ENCODE measurements at regions not wholly inside any gene's neighbourhood (a gene's known extent, or its start where the extent isn't known, plus 50 kb on each side); places are given as distances from the start of the nearest gene placed in this dataset.

- no peak for TF ChIP-seq SIN3A (IDR thresholded peaks at IDR 0.05; ENCODE audit: borderline replicate concordance, insufficient read depth, low read depth, low read length)
- TF ChIP-seq TCF7L2 (IDR thresholded peaks at IDR 0.05; ENCODE audit: low read depth, low read length): no peak
- no peak for TF ChIP-seq POLR2AphosphoS5 (IDR thresholded peaks at IDR 0.05; ENCODE audit: low read depth, low read length)
- no peak for TF ChIP-seq REST (IDR thresholded peaks at IDR 0.05; ENCODE audit: insufficient read depth in 1 of 2, low read depth in 2 of 2, low read length in 1 of 2)
- TF ChIP-seq CTCF (IDR thresholded peaks at IDR 0.05): no peak
Measured at GRCh38 chr2:142415461-142415860, 284.6 kb upstream of the LRP1B start.

GRCh38 chr2:142398212-142398611 is 267.4 kb upstream of the LRP1B start:
- ATAC-seq: no peak
- CTCF ChIA-PET: no interaction called here
- no TSS peak for BruUV-seq (replicated peaks)
- Histone ChIP-seq H3K4me1 (ENCODE audit: control insufficient read depth, insufficient read depth, low read length) (no peaks in the 10 kb centered on the region), H3K36me3 (ENCODE audit: control insufficient read depth, insufficient read depth, low read length) (no peaks in the 10 kb centered on the region), H3K27me3 (ENCODE audit: control insufficient read depth, insufficient read depth, low read length) (no peaks in the 10 kb centered on the region), H3K9me3 (ENCODE audit: control insufficient read depth, insufficient read depth, low read depth, low read length) (no peaks in the 10 kb centered on the region), H3K27ac (ENCODE audit: low read length) (no peak overlapping the region), H3K4me3 (ENCODE audit: low read depth in 2 of 2, low read length in 2 of 2) (no peak overlapping the region)
- TF ChIP-seq TCF7L2 (IDR thresholded peaks at IDR 0.05; ENCODE audit: low read depth, low read length) (no peak), REST (IDR thresholded peaks at IDR 0.05; ENCODE audit: insufficient read depth in 1 of 2, low read depth in 2 of 2, low read length in 1 of 2) (no peak), POLR2AphosphoS5 (IDR thresholded peaks at IDR 0.05; ENCODE audit: low read depth, low read length) (no peak), SIN3A (IDR thresholded peaks at IDR 0.05; ENCODE audit: borderline replicate concordance, insufficient read depth, low read depth, low read length) (no peak), CTCF (IDR thresholded peaks at IDR 0.05) (no peak)
- POLR2A ChIA-PET: interaction anchor here (0.6 kb wide), 1 partner anchor 992 kb away, joined by 6 read pairs; no protein-coding TSS in a partner anchor
- in situ Hi-C loops (cut with HindIII; ENCODE audit: low pct_unique_long_range_greater_than_20kb, low sequenced_read_pairs) (no loop called here), intact Hi-C loops (cut with micrococcal nuclease; ENCODE audit: unreplicated experiment) (no loop called here)
- no peak for DNase-seq (ENCODE audit: low read depth, low spot score)

More at GRCh38 chr2:142415461-142415860, 284.6 kb upstream of the LRP1B start:
- no TSS peak for BruUV-seq (replicated peaks)
- POLR2A ChIA-PET: no interaction called here
- no peaks in the 10 kb centered on the region for H3K36me3 ChIP-seq (ENCODE audit: control insufficient read depth, insufficient read depth, low read length)
- CTCF ChIA-PET: no interaction called here
- no peak overlapping the region for H3K4me3 ChIP-seq (ENCODE audit: low read depth in 2 of 2, low read length in 2 of 2)
- no peaks in the 10 kb centered on the region for H3K27me3 ChIP-seq (ENCODE audit: control insufficient read depth, insufficient read depth, low read length)
- intact Hi-C loops (cut with micrococcal nuclease; ENCODE audit: unreplicated experiment): no loop called here
- ATAC-seq (no peak), DNase-seq (ENCODE audit: low read depth, low spot score) (no peak)
- no peaks in the 10 kb centered on the region for H3K9me3 ChIP-seq (ENCODE audit: control insufficient read depth, insufficient read depth, low read depth, low read length)
- no peaks in the 10 kb centered on the region for H3K4me1 ChIP-seq (ENCODE audit: control insufficient read depth, insufficient read depth, low read length)
- in situ Hi-C loops (cut with HindIII; ENCODE audit: low pct_unique_long_range_greater_than_20kb, low sequenced_read_pairs): no loop called here
- no peak overlapping the region for H3K27ac ChIP-seq (ENCODE audit: low read length)
